GM19395 (cell line): ENCODE measurements at regions not wholly inside any gene's neighbourhood (a gene's known extent, or its start where the extent isn't known, plus 50 kb on each side); places are given as distances from the start of the nearest gene placed in this dataset.
"Not testable (repeated sequence)": the region's sequence is repeated elsewhere in the genome, so short reads cannot be mapped to it uniquely, and the experiment has no call there.

Experiments used
- ATAC-seq: cut with Tn5 transposase; IDR thresholded peaks from one replicate; pipeline ENCODE4 v1.9.1; 2021; ENCODE audit warnings: mild to moderate bottlenecking, moderate library complexity; ENCODE audit not compliant: unreplicated experiment

GRCh38 chr3:25895031-25895430, 105.1 kb downstream of the OXSM start:
- ATAC-seq, result no peak

- ATAC-seq, result no peak
Observed at GRCh38 chr3:25895443-25895842, 105.6 kb downstream of the OXSM start.

- peak; percentile 83 for ATAC-seq
Observed at GRCh38 chr3:25897019-25897418, 107.1 kb downstream of the OXSM start.

- ATAC-seq, result no peak
Observed at GRCh38 chr3:25899352-25900101, 109.6 kb downstream of the OXSM start.

- ATAC-seq, result no peak
Observed at GRCh38 chr3:25900161-25900560, 110.3 kb downstream of the OXSM start.

GRCh38 chr3:25901796-25902195, 111.9 kb downstream of the OXSM start:
- ATAC-seq, result no peak

- no peak for ATAC-seq
Observed at GRCh38 chr3:25902586-25902985, 112.7 kb downstream of the OXSM start.

- ATAC-seq, result no peak
Observed at GRCh38 chr3:25903371-25904129, 113.7 kb downstream of the OXSM start.

GRCh38 chr3:25904206-25904605, 114.3 kb downstream of the OXSM start:
- no peak for ATAC-seq

- ATAC-seq, result no peak
Observed at GRCh38 chr3:25906132-25906906, 116.4 kb downstream of the OXSM start.

- ATAC-seq, result no peak
Observed at GRCh38 chr3:25907081-25907480, 117.2 kb downstream of the OXSM start.

GRCh38 chr3:25910105-25910504, 120.2 kb downstream of the OXSM start:
- ATAC-seq, result no peak

GRCh38 chr3:25910997-25911396, 121.1 kb downstream of the OXSM start:
- no peak for ATAC-seq

- no peak for ATAC-seq
Observed at GRCh38 chr3:25911525-25912295, 121.8 kb downstream of the OXSM start.

- no peak for ATAC-seq
Observed at GRCh38 chr3:25913179-25913578, 123.3 kb downstream of the OXSM start.

- ATAC-seq, result no peak
Observed at GRCh38 chr3:25915673-25916072, 125.8 kb downstream of the OXSM start.

- ATAC-seq, result no peak
Observed at GRCh38 chr3:25916321-25916720, 126.4 kb downstream of the OXSM start.

GRCh38 chr3:25931967-25932366, 142.1 kb downstream of the OXSM start:
- ATAC-seq, result not testable (repeated sequence)

GRCh38 chr3:25938566-25939325, 148.9 kb downstream of the OXSM start:
- no peak for ATAC-seq

- no peak for ATAC-seq
Observed at GRCh38 chr3:25940935-25941334, 151.0 kb downstream of the OXSM start.
